GM12874 (cell line): ENCODE measurements at regions not wholly inside any gene's neighbourhood (a gene's known extent, or its start where the extent isn't known, plus 50 kb on each side); places are given as distances from the start of the nearest gene placed in this dataset.

ENCODE experiments used
- TF ChIP-seq, protein P1 (sequence below): IDR thresholded peaks from 2 replicates; pipeline ENCODE4 v1.5.1; 2011; ENCODE audit warnings: low read depth, mild to moderate bottlenecking, control low read depth, low read length, moderate library complexity; ENCODE audit not compliant: insufficient read depth

DNA sequence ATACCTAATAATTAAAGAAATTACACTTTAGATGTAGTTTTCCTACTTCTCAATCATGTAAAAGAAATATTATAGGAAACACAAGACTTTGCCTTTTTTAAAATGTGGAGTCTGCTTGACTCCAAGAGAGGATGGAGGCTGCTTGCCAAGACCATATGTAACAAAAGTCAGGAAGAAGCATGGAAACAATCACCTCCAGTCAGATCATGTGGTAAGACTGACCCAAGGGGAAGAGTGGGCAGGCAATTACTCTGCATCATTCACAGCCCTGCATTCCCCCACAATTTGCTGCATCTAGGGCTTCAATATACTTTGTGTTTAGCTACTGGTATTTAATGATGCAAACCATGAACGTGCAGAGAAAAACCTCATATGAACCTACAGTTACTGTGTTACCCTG, 78.0 kb upstream of the RXFP1 start:
- TF ChIP-seq, protein P1, sequence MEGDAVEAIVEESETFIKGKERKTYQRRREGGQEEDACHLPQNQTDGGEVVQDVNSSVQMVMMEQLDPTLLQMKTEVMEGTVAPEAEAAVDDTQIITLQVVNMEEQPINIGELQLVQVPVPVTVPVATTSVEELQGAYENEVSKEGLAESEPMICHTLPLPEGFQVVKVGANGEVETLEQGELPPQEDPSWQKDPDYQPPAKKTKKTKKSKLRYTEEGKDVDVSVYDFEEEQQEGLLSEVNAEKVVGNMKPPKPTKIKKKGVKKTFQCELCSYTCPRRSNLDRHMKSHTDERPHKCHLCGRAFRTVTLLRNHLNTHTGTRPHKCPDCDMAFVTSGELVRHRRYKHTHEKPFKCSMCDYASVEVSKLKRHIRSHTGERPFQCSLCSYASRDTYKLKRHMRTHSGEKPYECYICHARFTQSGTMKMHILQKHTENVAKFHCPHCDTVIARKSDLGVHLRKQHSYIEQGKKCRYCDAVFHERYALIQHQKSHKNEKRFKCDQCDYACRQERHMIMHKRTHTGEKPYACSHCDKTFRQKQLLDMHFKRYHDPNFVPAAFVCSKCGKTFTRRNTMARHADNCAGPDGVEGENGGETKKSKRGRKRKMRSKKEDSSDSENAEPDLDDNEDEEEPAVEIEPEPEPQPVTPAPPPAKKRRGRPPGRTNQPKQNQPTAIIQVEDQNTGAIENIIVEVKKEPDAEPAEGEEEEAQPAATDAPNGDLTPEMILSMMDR = no peak

GRCh38 chr4:158444621-158445020, 77.1 kb upstream of the RXFP1 start:
- TF ChIP-seq, protein P1 = no peak

DNA sequence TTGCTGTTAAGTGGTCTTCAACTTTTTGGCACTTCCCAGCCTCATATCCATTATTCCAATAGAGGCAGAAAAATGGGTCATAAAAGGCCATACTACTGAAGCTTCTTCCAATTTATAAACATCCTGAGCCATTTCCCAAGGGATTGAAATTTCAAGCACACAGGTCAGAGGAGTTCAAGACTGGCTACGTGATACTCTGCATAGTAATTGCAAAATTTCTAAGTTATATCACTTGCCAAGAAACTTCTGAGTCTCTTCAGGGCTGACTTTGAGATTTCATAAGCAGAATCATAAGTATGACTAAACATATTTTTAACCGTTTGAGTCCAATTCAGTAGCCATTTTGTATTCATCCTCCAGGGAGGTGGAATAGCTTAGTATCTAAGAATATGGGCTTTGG, 75.6 kb upstream of the RXFP1 start:
- TF ChIP-seq, protein P1 = no peak

GRCh38 chr4:158450741-158451140, 70.9 kb upstream of the RXFP1 start:
- TF ChIP-seq, protein P1 = no peak

DNA sequence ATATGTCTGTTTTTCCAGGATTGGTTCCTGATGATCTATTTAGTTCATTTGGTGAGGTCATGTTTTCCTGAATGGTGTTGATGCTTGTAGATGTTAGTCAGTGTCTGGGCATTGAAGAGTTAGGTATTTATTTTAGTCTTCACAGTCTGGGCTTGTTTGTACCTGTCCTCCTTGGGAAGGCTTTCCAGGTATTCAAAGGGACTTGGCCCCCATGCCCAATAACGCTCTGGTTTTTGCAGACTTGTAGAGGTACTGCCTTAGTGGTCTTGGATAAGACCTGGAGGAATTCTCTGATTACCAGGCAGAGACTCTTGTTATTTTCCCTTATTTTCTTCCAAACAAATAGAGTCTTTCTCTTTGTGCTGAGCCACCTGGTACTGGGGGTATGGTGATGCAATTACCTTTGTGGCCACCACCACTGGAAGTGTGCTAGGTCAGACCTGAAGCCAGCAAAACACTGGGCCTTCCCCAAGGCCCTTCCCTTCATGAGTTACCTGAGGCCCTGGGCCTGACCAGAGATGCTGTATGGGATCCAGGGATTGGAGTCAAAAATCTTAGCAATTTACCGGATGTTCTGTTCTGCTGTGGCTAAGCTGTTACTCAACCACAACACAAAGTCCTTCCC, 63.3 kb upstream of the RXFP1 start:
- TF ChIP-seq, protein P1 = no peak

- TF ChIP-seq, protein P1 = no peak
Observed at GRCh38 chr4:158459085-158459820, 62.4 kb upstream of the RXFP1 start.

DNA sequence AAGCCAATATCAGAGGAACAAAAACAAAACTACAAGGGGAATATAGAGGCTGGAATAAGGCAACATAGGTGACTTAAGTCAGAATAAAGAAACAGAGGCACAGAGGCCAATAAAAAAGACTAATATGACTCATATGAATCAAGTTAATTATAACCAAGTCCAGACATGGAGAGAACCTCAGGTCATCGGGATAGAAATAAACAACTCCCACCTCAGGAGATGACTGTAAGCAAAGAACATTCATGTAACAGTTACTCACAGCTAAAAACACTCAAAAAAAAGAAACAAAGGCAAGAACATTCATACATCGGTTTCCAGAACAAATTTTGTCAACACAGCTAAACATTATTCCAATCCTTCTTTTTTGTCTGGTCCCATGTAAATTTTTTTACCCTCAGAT, 60.3 kb upstream of the RXFP1 start:
- TF ChIP-seq, protein P1 = no peak
